ENCODE measurements at regions not wholly inside any gene's neighbourhood (a gene's known extent, or its start where the extent isn't known, plus 50 kb on each side); places are given as distances from the start of the nearest gene placed in this dataset.

GRCh38 chr14:43155924-43156323 lies 1351.2 kb downstream of the FSCB start:
- no peak for DNase-seq
- in situ Hi-C loops (cut with HindIII; ENCODE audit: low pct_ligation_motif_present, low sequenced_read_pairs), result no loop called here
- H3K27me3 ChIP-seq (replicated peaks), result no peaks in the 10 kb centered on the region
- no peak overlapping the region for H3K27ac ChIP-seq
- no peak overlapping the region for H3K4me3 ChIP-seq (ENCODE audit: low read depth, low read length)
- no peak for TF ChIP-seq CTCF (IDR thresholded peaks at IDR 0.05; ENCODE audit: low read depth, low read length, missing control alignments)
- H3K36me3 ChIP-seq (replicated peaks), result no peaks in the 10 kb centered on the region

GRCh38 chr14:43155258-43155657 lies 1351.8 kb downstream of the FSCB start:
- in situ Hi-C loops (cut with HindIII; ENCODE audit: low pct_ligation_motif_present, low sequenced_read_pairs), result no loop called here
- no peak for TF ChIP-seq CTCF (IDR thresholded peaks at IDR 0.05; ENCODE audit: low read depth, low read length, missing control alignments)
- no peak overlapping the region for H3K27ac ChIP-seq
- H3K4me3 ChIP-seq (ENCODE audit: low read depth, low read length), result no peak overlapping the region
- no peak for DNase-seq
- no peaks in the 10 kb centered on the region for H3K27me3 ChIP-seq (replicated peaks)
- no peaks in the 10 kb centered on the region for H3K36me3 ChIP-seq (replicated peaks)

GRCh38 chr14:43147485-43147884 lies 1359.6 kb downstream of the FSCB start:
- in situ Hi-C loops (cut with HindIII; ENCODE audit: low pct_ligation_motif_present, low sequenced_read_pairs), result no loop called here
- H3K36me3 ChIP-seq (replicated peaks), result no peaks in the 10 kb centered on the region
- no peak for DNase-seq
- no peak overlapping the region for H3K27ac ChIP-seq
- no peak overlapping the region for H3K4me3 ChIP-seq (ENCODE audit: low read depth, low read length)
- no peak for TF ChIP-seq CTCF (IDR thresholded peaks at IDR 0.05; ENCODE audit: low read depth, low read length, missing control alignments)
- H3K27me3 ChIP-seq (replicated peaks), result no peaks in the 10 kb centered on the region

- no peak for DNase-seq
- Histone ChIP-seq H3K4me3 (ENCODE audit: low read depth, low read length) (no peak overlapping the region), H3K27ac (no peak overlapping the region), H3K36me3 (replicated peaks) (no peaks in the 10 kb centered on the region), H3K27me3 (replicated peaks) (no peaks in the 10 kb centered on the region)
- TF ChIP-seq CTCF (IDR thresholded peaks at IDR 0.05; ENCODE audit: low read depth, low read length, missing control alignments), result no peak
- in situ Hi-C loops (cut with HindIII; ENCODE audit: low pct_ligation_motif_present, low sequenced_read_pairs), result no loop called here
These were observed 1361.7 kb downstream of the FSCB start for GRCh38 chr14:43145361-43145760.

- Histone ChIP-seq H3K4me3 (ENCODE audit: low read depth, low read length) (no peak overlapping the region), H3K27ac (no peak overlapping the region), H3K36me3 (replicated peaks) (no peaks in the 10 kb centered on the region), H3K27me3 (replicated peaks) (no peaks in the 10 kb centered on the region)
- no peak for TF ChIP-seq CTCF (IDR thresholded peaks at IDR 0.05; ENCODE audit: low read depth, low read length, missing control alignments)
- no peak for DNase-seq
- in situ Hi-C loops (cut with HindIII; ENCODE audit: low pct_ligation_motif_present, low sequenced_read_pairs), result no loop called here
These were observed 1364.0 kb downstream of the FSCB start for GRCh38 chr14:43143106-43143505.

GRCh38 chr14:43141636-43142191 lies 1365.4 kb downstream of the FSCB start:
- DNase-seq, result no peak
- no peak overlapping the region for H3K4me3 ChIP-seq (ENCODE audit: low read depth, low read length)
- in situ Hi-C loops (cut with HindIII; ENCODE audit: low pct_ligation_motif_present, low sequenced_read_pairs), result no loop called here
- H3K27me3 ChIP-seq (replicated peaks), result no peaks in the 10 kb centered on the region
- no peak for TF ChIP-seq CTCF (IDR thresholded peaks at IDR 0.05; ENCODE audit: low read depth, low read length, missing control alignments)
- no peak overlapping the region for H3K27ac ChIP-seq
- no peaks in the 10 kb centered on the region for H3K36me3 ChIP-seq (replicated peaks)
